CD4-positive, CD25-positive, alpha-beta regulatory T cell (primary cell): ENCODE measurements at regions not wholly inside any gene's neighbourhood (a gene's known extent, or its start where the extent isn't known, plus 50 kb on each side); places are given as distances from the start of the nearest gene placed in this dataset.

Experiments used
- ATAC-seq, 2 donors: fragments of 150-1000 bp; cut with Tn5 transposase; one replicate each; pipeline ENCODE4 v1.10.0; 2021; ENCODE audit warnings: low read depth in 2 of 2, moderate number of reproducible peaks in 2 of 2, moderate library complexity in 1 of 2
- DNase-seq, 3 donors: peaks; one replicate each; pipeline versions ENCODE4 v3.0.0 to v3.0.0-alpha.2; 2012 to 2022; ENCODE audit warnings: mixed read lengths in 1 of 3
- H3K27ac ChIP-seq: one replicate; pipeline ENCODE4 v1.7.0; 2013; ENCODE audit warnings: mild to moderate bottlenecking, low read length; ENCODE audit not compliant: insufficient read depth, poor library complexity, severe bottlenecking
- H3K27me3 ChIP-seq: one replicate; pipeline ENCODE4 v1.7.0; 2013; ENCODE audit warnings: low read length; ENCODE audit not compliant: control insufficient read depth, insufficient read depth
- H3K36me3 ChIP-seq: one replicate; pipeline ENCODE4 v1.7.0; 2013; ENCODE audit warnings: mild to moderate bottlenecking, low read length, moderate library complexity; ENCODE audit not compliant: control insufficient read depth, insufficient read depth
- H3K4me1 ChIP-seq: 2 replicates; pipeline ENCODE4 v1.7.0; 2013; ENCODE audit warnings: mild to moderate bottlenecking, low read length; ENCODE audit not compliant: insufficient read depth, control insufficient read depth, poor library complexity, severe bottlenecking
- H3K4me3 ChIP-seq: one replicate; pipeline ENCODE4 v1.7.0; 2013; ENCODE audit warnings: low read depth, mild to moderate bottlenecking, low read length, moderate library complexity
- H3K9me3 ChIP-seq, 2 experiments: 1 replicate in 1 of 2; 2 replicates in 1 of 2; pipeline ENCODE4 v1.7.0; 2013; ENCODE audit warnings: low read length in 2 of 2, mild to moderate bottlenecking in 1 of 2, moderate library complexity in 1 of 2; ENCODE audit not compliant: control insufficient read depth in 2 of 2
- H3K27ac Mint-ChIP-seq, 3 donors: one replicate each; pipeline ENCODE4 v1.8.0; 2020 to 2022; ENCODE audit warnings: mild to moderate bottlenecking in 3 of 3, mixed read lengths in 3 of 3, moderate library complexity in 2 of 3
- H3K27me3 Mint-ChIP-seq: one replicate; pipeline ENCODE4 v1.8.0; 2022; ENCODE audit warnings: mild to moderate bottlenecking, mixed read lengths
- H3K36me3 Mint-ChIP-seq: one replicate; pipeline ENCODE4 v1.8.0; 2020; ENCODE audit warnings: mixed read lengths
- H3K4me1 Mint-ChIP-seq, 4 donors: one replicate each; pipeline ENCODE4 v1.8.0; 2020 to 2022; ENCODE audit warnings: mixed read lengths in 4 of 4, mild to moderate bottlenecking in 1 of 4
- H3K4me3 Mint-ChIP-seq, 4 donors: one replicate each; pipeline ENCODE4 v1.8.0; 2020 to 2022; ENCODE audit warnings: mild to moderate bottlenecking in 4 of 4, mixed read lengths in 4 of 4, moderate library complexity in 3 of 4
- H3K9me3 Mint-ChIP-seq, 7 donors: one replicate each; pipeline ENCODE4 v1.8.0; 2020 to 2022; ENCODE audit warnings: mixed read lengths in 7 of 7, mild to moderate bottlenecking in 3 of 7, moderate library complexity in 2 of 7

DNA sequence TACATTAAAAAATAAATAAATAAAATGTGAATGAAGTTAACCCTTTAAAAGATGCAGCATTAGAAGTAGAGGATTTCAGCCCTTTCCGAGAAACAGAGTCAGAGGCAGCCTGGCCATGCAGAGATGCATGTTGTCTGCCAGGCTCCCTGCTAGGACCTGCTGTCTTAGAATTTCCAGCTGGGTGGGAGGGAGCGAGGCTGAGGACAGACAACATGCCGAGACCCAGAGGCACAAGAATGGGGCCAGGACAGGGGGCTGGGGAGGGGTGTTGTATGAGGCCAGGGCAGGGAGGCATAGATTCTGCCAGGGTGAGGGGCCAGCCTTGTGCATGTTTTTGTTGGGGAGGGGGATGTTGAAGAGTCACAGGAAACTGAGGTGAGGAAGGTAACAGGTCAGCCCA is 68.6 kb upstream of the NEURL1B start:
- DNase-seq (no peak), ATAC-seq (no peak)
- Mint-ChIP-seq H3K4me1 (peaks cover 0 to under 1% (median 0%) of the 10 kb centered on the region in 4 donors), H3K27ac (no peak overlapping the region), H3K4me3 (no peak overlapping the region), H3K9me3 (peaks cover 0 to 2% (median 0%) of the 10 kb centered on the region in 7 donors), H3K27me3 (peaks cover 10% of the 10 kb centered on the region), H3K36me3 (no peaks in the 10 kb centered on the region)
- Histone ChIP-seq H3K4me3 (no peak overlapping the region), H3K27me3 (no peaks in the 10 kb centered on the region), H3K27ac (no peak overlapping the region), H3K9me3 (no peaks in the 10 kb centered on the region), H3K36me3 (no peaks in the 10 kb centered on the region), H3K4me1 (no peaks in the 10 kb centered on the region)

DNA sequence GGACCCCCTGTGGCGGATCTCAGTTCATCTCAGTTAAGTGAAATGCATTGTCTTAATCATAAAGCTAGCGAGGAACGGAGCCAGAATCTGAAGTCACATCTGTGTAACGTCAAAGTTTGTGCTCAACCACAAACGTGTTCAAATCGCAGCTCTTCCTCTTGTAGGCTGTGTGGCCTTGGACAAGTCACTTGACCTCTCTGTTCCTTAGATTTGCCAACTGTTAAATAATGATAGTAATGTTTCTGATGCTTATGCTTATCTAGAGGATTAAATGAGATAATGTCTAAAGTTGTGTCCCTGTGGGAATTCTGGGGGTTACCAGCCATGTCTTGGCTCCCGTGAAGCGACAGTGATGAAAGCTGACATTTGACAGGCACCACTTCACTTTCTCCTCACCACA is 69.2 kb upstream of the NEURL1B start:
- H3K4me3 Mint-ChIP-seq = no peak overlapping the region
- Histone ChIP-seq H3K4me3 (no peak overlapping the region), H3K27me3 (no peaks in the 10 kb centered on the region), H3K9me3 (no peaks in the 10 kb centered on the region), H3K27ac (no peak overlapping the region), H3K4me1 (no peaks in the 10 kb centered on the region), H3K36me3 (no peaks in the 10 kb centered on the region)
- H3K36me3 Mint-ChIP-seq = no peaks in the 10 kb centered on the region
- no peak overlapping the region for H3K27ac Mint-ChIP-seq
- H3K9me3 Mint-ChIP-seq = peaks cover 0 to 2% (median 0%) of the 10 kb centered on the region in 7 donors
- peaks cover 16% of the 10 kb centered on the region for H3K27me3 Mint-ChIP-seq
- ATAC-seq (no peak), DNase-seq (no peak)
- no peaks in the 10 kb centered on the region for H3K4me1 Mint-ChIP-seq

- Histone ChIP-seq H3K4me1 (no peaks in the 10 kb centered on the region), H3K4me3 (no peak overlapping the region), H3K27me3 (no peaks in the 10 kb centered on the region), H3K9me3 (no peaks in the 10 kb centered on the region), H3K36me3 (no peaks in the 10 kb centered on the region), H3K27ac (no peak overlapping the region)
- no peak overlapping the region for H3K27ac Mint-ChIP-seq
- peaks cover 17% of the 10 kb centered on the region for H3K27me3 Mint-ChIP-seq
- ATAC-seq = no peak
- no peaks in the 10 kb centered on the region for H3K4me1 Mint-ChIP-seq
- H3K9me3 Mint-ChIP-seq = peaks cover 0 to 2% (median 0%) of the 10 kb centered on the region in 7 donors
- no peaks in the 10 kb centered on the region for H3K36me3 Mint-ChIP-seq
- no peak for DNase-seq
- H3K4me3 Mint-ChIP-seq = no peak overlapping the region
These were observed 69.7 kb upstream of the NEURL1B start for GRCh38 chr5:172571413-172571812.

GRCh38 chr5:172570594-172571334 is 70.3 kb upstream of the NEURL1B start:
- Mint-ChIP-seq H3K9me3 (peaks cover 0 to 2% (median 0%) of the 10 kb centered on the region in 7 donors), H3K27me3 (peaks cover 13% of the 10 kb centered on the region), H3K36me3 (no peaks in the 10 kb centered on the region), H3K4me3 (no peak overlapping the region), H3K27ac (peak overlapping the region in 1 of 3 donors; percentile 26), H3K4me1 (no peaks in the 10 kb centered on the region)
- H3K27ac ChIP-seq = no peak overlapping the region
- no peaks in the 10 kb centered on the region for H3K36me3 ChIP-seq
- H3K27me3 ChIP-seq = no peaks in the 10 kb centered on the region
- no peaks in the 10 kb centered on the region for H3K4me1 ChIP-seq
- no peaks in the 10 kb centered on the region for H3K9me3 ChIP-seq
- no peak for DNase-seq
- H3K4me3 ChIP-seq = no peak overlapping the region
- no peak for ATAC-seq

DNA sequence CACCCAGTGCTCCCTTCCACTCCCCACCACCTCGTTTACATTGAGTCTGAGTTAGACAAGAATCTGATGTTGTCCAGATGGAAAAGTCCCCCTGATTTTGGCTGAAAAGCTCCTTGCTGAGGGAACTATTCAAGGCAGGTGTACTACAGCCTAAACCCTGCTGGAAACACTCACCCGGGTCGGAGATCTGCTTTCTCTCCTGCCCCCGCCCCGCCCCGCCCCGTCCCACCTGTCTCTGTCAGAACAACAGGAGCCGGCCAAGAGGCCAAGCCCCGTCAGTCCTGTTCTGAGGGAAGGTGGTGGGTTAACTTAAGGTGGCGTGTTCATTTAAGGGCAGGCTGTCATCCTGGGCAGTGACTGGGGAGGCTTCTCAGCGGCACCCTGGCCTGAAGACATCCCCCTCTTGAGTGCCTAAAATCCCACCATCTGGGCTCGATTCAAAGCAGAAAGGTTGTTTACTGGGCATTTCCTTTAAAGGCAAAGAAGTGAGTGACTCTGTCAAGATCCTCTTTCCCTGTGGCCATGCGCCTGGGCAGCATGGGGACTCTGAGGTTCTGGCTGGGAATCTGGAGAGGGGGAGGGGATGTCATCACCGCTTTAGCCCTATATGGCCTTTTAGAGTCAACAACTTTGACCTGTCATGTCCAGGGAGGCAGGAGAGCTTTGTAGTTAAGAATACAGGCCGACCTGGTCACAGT is 71.1 kb upstream of the NEURL1B start:
- no peak overlapping the region for H3K4me3 Mint-ChIP-seq
- Histone ChIP-seq H3K27ac (no peak overlapping the region), H3K4me1 (no peaks in the 10 kb centered on the region), H3K36me3 (no peaks in the 10 kb centered on the region), H3K9me3 (no peaks in the 10 kb centered on the region), H3K4me3 (no peak overlapping the region), H3K27me3 (no peaks in the 10 kb centered on the region)
- peaks cover 0 to 2% (median 0%) of the 10 kb centered on the region in 7 donors for H3K9me3 Mint-ChIP-seq
- no peaks in the 10 kb centered on the region for H3K36me3 Mint-ChIP-seq
- H3K27me3 Mint-ChIP-seq = peaks cover 11% of the 10 kb centered on the region
- H3K4me1 Mint-ChIP-seq = no peaks in the 10 kb centered on the region
- peak overlapping the region in 1 of 3 donors; percentile 26 for H3K27ac Mint-ChIP-seq
- ATAC-seq (no peak), DNase-seq (no peak)

- no peaks in the 10 kb centered on the region for H3K4me1 Mint-ChIP-seq
- H3K9me3 ChIP-seq = no peaks in the 10 kb centered on the region
- no peak for ATAC-seq
- no peaks in the 10 kb centered on the region for H3K36me3 Mint-ChIP-seq
- H3K27me3 ChIP-seq = no peaks in the 10 kb centered on the region
- no peak overlapping the region for H3K4me3 Mint-ChIP-seq
- no peaks in the 10 kb centered on the region for H3K4me1 ChIP-seq
- H3K27me3 Mint-ChIP-seq = peaks cover 11% of the 10 kb centered on the region
- no peaks in the 10 kb centered on the region for H3K36me3 ChIP-seq
- no peak overlapping the region for H3K4me3 ChIP-seq
- DNase-seq = no peak
- H3K27ac ChIP-seq = no peak overlapping the region
- peaks cover 0 to 2% (median 0%) of the 10 kb centered on the region in 7 donors for H3K9me3 Mint-ChIP-seq
- H3K27ac Mint-ChIP-seq = no peak overlapping the region
These were observed 72.7 kb upstream of the NEURL1B start for GRCh38 chr5:172568308-172568910.

- DNase-seq = no peak
- H3K4me1 ChIP-seq = no peaks in the 10 kb centered on the region
- no peak overlapping the region for H3K27ac ChIP-seq
- H3K9me3 Mint-ChIP-seq = peaks cover 0 to 2% (median 0%) of the 10 kb centered on the region in 7 donors
- H3K4me3 Mint-ChIP-seq = no peak overlapping the region
- no peaks in the 10 kb centered on the region for H3K27me3 ChIP-seq
- no peak for ATAC-seq
- no peaks in the 10 kb centered on the region for H3K4me1 Mint-ChIP-seq
- no peaks in the 10 kb centered on the region for H3K36me3 Mint-ChIP-seq
- H3K9me3 ChIP-seq = no peaks in the 10 kb centered on the region
- H3K27me3 Mint-ChIP-seq = peaks cover 11% of the 10 kb centered on the region
- no peak overlapping the region for H3K27ac Mint-ChIP-seq
- no peaks in the 10 kb centered on the region for H3K36me3 ChIP-seq
- no peak overlapping the region for H3K4me3 ChIP-seq
These were observed 73.2 kb upstream of the NEURL1B start for GRCh38 chr5:172567843-172568242.
